ENCODE measurements at regions not wholly inside any gene's neighbourhood (a gene's known extent, or its start where the extent isn't known, plus 50 kb on each side); places are given as distances from the start of the nearest gene placed in this dataset.

DNA sequence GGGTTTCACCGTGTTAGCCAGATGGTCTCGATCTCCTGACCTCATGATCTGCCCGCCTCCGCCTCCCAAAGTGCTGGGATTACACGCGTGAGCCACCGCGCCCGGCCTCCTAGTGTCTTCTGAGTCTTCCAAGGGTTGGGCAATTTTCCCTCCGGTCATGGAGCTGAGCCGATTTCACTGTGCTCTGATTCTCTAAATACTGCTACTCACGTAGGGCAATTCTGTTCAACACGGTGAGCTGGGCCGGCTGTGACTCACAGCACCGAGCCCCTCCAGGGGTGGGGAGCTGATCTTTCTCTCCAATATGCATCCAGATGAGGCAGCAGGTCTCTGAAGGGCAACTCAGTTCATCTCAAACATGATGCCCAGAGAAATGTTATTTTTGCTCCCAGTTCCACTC, 71.6 kb upstream of the CD93 start:
- TF ChIP-seq, protein P1, sequence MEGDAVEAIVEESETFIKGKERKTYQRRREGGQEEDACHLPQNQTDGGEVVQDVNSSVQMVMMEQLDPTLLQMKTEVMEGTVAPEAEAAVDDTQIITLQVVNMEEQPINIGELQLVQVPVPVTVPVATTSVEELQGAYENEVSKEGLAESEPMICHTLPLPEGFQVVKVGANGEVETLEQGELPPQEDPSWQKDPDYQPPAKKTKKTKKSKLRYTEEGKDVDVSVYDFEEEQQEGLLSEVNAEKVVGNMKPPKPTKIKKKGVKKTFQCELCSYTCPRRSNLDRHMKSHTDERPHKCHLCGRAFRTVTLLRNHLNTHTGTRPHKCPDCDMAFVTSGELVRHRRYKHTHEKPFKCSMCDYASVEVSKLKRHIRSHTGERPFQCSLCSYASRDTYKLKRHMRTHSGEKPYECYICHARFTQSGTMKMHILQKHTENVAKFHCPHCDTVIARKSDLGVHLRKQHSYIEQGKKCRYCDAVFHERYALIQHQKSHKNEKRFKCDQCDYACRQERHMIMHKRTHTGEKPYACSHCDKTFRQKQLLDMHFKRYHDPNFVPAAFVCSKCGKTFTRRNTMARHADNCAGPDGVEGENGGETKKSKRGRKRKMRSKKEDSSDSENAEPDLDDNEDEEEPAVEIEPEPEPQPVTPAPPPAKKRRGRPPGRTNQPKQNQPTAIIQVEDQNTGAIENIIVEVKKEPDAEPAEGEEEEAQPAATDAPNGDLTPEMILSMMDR (IDR thresholded peaks at IDR 0.05), result no peak
- TF ChIP-seq POLR2A (IDR thresholded peaks at IDR 0.05), result no peak
